ENCODE measurements at regions not wholly inside any gene's neighbourhood (a gene's known extent, or its start where the extent isn't known, plus 50 kb on each side); places are given as distances from the start of the nearest gene placed in this dataset.

DNA sequence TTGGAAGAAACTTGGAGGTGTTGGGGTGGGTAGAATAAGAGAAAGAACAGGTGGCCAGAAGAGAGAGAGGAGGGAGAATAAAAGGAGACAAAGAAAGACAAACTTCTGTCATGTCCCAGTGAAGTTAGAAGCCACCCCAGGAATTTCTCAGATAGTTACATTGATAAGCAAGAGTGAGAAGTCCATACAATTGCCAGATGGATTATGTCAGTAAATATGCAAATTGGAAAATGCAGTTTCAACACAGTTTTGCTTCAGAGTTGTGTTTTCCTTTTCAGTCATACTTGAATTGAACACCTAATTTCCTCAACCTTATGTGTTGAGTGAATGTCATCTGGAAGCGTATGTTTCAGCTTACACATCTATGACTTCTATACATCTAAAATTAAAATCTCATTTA is 139.2 kb downstream of the RXFP2 start:
- Histone ChIP-seq H3K4me3 (ENCODE audit: low read depth, low read length) (no peak overlapping the region), H3K4me1 (no peaks in the 10 kb centered on the region), H3K36me3 (ENCODE audit: control insufficient read depth, insufficient read depth, low read length) (no peaks in the 10 kb centered on the region), H3K27me3 (replicated peaks; ENCODE audit: control insufficient read depth, insufficient read depth, low read length) (no peaks in the 10 kb centered on the region), H3K9me3 (no peaks in the 10 kb centered on the region)
- no peak overlapping the region for H3K27ac Mint-ChIP-seq (ENCODE audit: unreplicated experiment)
- TF ChIP-seq, protein P1, sequence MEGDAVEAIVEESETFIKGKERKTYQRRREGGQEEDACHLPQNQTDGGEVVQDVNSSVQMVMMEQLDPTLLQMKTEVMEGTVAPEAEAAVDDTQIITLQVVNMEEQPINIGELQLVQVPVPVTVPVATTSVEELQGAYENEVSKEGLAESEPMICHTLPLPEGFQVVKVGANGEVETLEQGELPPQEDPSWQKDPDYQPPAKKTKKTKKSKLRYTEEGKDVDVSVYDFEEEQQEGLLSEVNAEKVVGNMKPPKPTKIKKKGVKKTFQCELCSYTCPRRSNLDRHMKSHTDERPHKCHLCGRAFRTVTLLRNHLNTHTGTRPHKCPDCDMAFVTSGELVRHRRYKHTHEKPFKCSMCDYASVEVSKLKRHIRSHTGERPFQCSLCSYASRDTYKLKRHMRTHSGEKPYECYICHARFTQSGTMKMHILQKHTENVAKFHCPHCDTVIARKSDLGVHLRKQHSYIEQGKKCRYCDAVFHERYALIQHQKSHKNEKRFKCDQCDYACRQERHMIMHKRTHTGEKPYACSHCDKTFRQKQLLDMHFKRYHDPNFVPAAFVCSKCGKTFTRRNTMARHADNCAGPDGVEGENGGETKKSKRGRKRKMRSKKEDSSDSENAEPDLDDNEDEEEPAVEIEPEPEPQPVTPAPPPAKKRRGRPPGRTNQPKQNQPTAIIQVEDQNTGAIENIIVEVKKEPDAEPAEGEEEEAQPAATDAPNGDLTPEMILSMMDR (IDR thresholded peaks at IDR 0.05; ENCODE audit: insufficient read depth in 1 of 2, low read depth in 1 of 2, low read length in 1 of 2, severe bottlenecking in 1 of 2, unreplicated experiment in 1 of 2) = no peak
- intact Hi-C loops (cut with micrococcal nuclease; ENCODE audit: unreplicated experiment) = no loop called here
- no peaks in the 10 kb centered on the region for H3K36me3 Mint-ChIP-seq (ENCODE audit: insufficient read depth, unreplicated experiment)
- H3K4me3 Mint-ChIP-seq (ENCODE audit: unreplicated experiment) = no peak overlapping the region
- no peaks in the 10 kb centered on the region for H3K4me1 Mint-ChIP-seq (ENCODE audit: low read depth, unreplicated experiment)
- CTCF ChIA-PET = no interaction called here
- BruUV-seq (replicated peaks) = no TSS peak
- POLR2A ChIA-PET = no interaction called here
- peaks cover 17% of the 10 kb centered on the region for H3K27me3 Mint-ChIP-seq (ENCODE audit: insufficient read depth, unreplicated experiment)
- no peak for DNase-seq
- H3K9me3 Mint-ChIP-seq (ENCODE audit: unreplicated experiment) = no peaks in the 10 kb centered on the region

DNA sequence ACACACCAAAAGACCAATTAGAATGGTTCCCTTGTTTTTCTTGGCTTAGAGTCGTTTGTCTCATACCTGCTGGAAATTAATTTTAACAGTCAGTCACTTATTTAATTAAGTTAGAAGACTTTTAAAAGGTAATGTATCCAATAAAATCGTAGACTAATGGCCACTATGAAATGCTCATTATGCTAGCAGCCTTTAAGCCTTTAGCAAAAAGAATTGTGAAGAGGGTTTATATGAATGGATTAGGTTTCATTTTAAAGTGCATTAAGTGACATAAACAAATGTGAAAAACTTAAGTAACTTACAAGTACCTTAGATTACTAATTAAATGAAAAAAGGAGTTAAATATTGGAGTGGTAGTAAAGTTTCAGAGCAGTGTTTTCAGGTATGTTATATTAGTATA is 139.6 kb downstream of the RXFP2 start:
- Mint-ChIP-seq H3K9me3 (ENCODE audit: unreplicated experiment) (no peaks in the 10 kb centered on the region), H3K36me3 (ENCODE audit: insufficient read depth, unreplicated experiment) (no peaks in the 10 kb centered on the region), H3K4me1 (ENCODE audit: low read depth, unreplicated experiment) (no peaks in the 10 kb centered on the region), H3K4me3 (ENCODE audit: unreplicated experiment) (no peak overlapping the region), H3K27ac (ENCODE audit: unreplicated experiment) (no peak overlapping the region), H3K27me3 (ENCODE audit: insufficient read depth, unreplicated experiment) (peaks cover 14% of the 10 kb centered on the region)
- ChIA-PET POLR2A (no interaction called here), CTCF (no interaction called here)
- Histone ChIP-seq H3K27me3 (replicated peaks; ENCODE audit: control insufficient read depth, insufficient read depth, low read length) (no peaks in the 10 kb centered on the region), H3K4me1 (no peaks in the 10 kb centered on the region), H3K36me3 (ENCODE audit: control insufficient read depth, insufficient read depth, low read length) (no peaks in the 10 kb centered on the region), H3K9me3 (no peaks in the 10 kb centered on the region), H3K4me3 (ENCODE audit: low read depth, low read length) (no peak overlapping the region)
- TF ChIP-seq, protein P1 (IDR thresholded peaks at IDR 0.05; ENCODE audit: insufficient read depth in 1 of 2, low read depth in 1 of 2, low read length in 1 of 2, severe bottlenecking in 1 of 2, unreplicated experiment in 1 of 2) = no peak
- intact Hi-C loops (cut with micrococcal nuclease; ENCODE audit: unreplicated experiment) = no loop called here
- no TSS peak for BruUV-seq (replicated peaks)
- no peak for DNase-seq

DNA sequence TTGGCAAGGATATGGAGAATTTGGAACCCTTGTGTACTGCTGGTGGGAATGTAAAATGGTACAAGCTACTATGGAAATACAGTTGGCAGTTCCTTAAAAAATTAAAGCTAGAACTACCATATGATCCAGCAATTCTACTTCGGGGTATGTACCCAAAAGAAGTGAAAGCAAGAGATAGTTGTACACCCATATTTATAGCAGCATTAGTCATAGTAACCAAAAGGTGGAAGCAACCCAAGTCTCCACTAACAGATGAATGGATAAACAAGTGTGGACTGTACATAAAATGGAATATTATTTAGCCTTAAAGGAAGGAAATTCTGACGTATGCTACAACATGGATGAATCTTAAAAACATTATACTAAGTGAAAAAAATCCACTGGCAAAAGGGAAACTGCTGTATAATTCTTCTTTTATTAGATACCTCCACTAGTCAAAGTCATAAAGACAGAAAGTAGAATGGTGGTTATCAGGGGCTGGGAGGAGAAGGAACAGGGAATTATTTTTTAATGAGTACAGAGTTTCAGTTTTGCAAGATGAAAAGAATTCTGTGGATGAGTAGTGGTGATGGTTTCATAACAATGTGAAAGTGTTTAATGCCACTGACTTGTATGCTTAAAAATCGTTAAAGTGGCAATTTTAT is 141.6 kb downstream of the RXFP2 start:
- intact Hi-C loops (cut with micrococcal nuclease; ENCODE audit: unreplicated experiment) = no loop called here
- Histone ChIP-seq H3K9me3 (no peaks in the 10 kb centered on the region), H3K4me3 (ENCODE audit: low read depth, low read length) (no peak overlapping the region), H3K27me3 (replicated peaks; ENCODE audit: control insufficient read depth, insufficient read depth, low read length) (no peaks in the 10 kb centered on the region; the same call in 1 of the 2 replicates), H3K36me3 (ENCODE audit: control insufficient read depth, insufficient read depth, low read length) (no peaks in the 10 kb centered on the region), H3K4me1 (no peaks in the 10 kb centered on the region)
- TF ChIP-seq, protein P1 (IDR thresholded peaks at IDR 0.05; ENCODE audit: insufficient read depth in 1 of 2, low read depth in 1 of 2, low read length in 1 of 2, severe bottlenecking in 1 of 2, unreplicated experiment in 1 of 2) = no peak
- no peak overlapping the region for H3K4me3 Mint-ChIP-seq (ENCODE audit: unreplicated experiment)
- no peaks in the 10 kb centered on the region for H3K36me3 Mint-ChIP-seq (ENCODE audit: insufficient read depth, unreplicated experiment)
- CTCF ChIA-PET = no interaction called here
- H3K27ac Mint-ChIP-seq (ENCODE audit: unreplicated experiment) = no peak overlapping the region
- no peak for DNase-seq
- POLR2A ChIA-PET = no interaction called here
- no TSS peak for BruUV-seq (replicated peaks)
- H3K27me3 Mint-ChIP-seq (ENCODE audit: insufficient read depth, unreplicated experiment) = peaks cover 19% of the 10 kb centered on the region
- no peaks in the 10 kb centered on the region for H3K9me3 Mint-ChIP-seq (ENCODE audit: unreplicated experiment)
- no peaks in the 10 kb centered on the region for H3K4me1 Mint-ChIP-seq (ENCODE audit: low read depth, unreplicated experiment)

Measured in Caco-2 (cell line).